ENCODE measurements at regions not wholly inside any gene's neighbourhood (a gene's known extent, or its start where the extent isn't known, plus 50 kb on each side); places are given as distances from the start of the nearest gene placed in this dataset.

DNA sequence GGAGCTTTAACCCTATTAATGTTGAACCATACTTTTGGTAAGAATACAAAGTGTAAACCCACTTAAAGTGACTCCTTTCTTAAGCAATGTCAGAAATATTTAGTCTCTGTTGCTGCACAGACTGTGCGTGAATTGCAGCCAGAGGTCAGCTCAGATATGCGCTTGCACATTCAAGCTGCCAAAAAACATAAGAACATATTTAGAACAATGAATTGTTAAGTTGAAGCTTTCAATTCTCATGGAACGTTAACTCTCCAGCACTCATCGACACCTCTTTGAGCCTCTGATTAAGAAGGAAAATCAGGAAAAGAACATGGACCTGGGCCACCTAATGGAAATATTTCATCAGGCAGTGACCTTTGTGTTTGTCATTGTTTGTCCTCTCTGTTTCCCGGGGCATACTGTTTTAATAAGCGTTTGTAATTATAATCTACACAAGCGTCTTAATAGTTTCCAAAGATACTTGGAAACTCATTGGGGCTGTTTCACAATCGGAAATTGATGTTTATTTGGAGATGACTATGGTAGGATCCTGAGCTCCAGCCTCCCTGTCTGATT lies 193.0 kb upstream of the CELF2 start:
- ATAC-seq (peak; percentile 84 to 87), DNase-seq (peak; percentile 74)
- intact Hi-C loops (cut with DNase I), result loop anchor here in 1 of 2 donors (10.0 kb wide), 1 partner anchor 190 kb away; the partner anchor contains the start of gene CELF2

- ATAC-seq, result no peak
- intact Hi-C loops (cut with DNase I), result loop anchor here in 1 of 2 donors (10.0 kb wide), 1 partner anchor 189 kb away; the partner anchor contains the start of gene CELF2
Observed at GRCh38 chr10:10826125-10826524, 191.5 kb upstream of the CELF2 start.

GRCh38 chr10:10828623-10829022 lies 189.0 kb upstream of the CELF2 start:
- no peak for ATAC-seq
- DNase-seq, result no peak
- intact Hi-C loops (cut with DNase I), result loop anchor here in 1 of 2 donors (10.0 kb wide), 1 partner anchor 186 kb away; the partner anchor contains the start of gene CELF2

More at GRCh38 chr10:10826125-10826524, 191.5 kb upstream of the CELF2 start:
- DNase-seq, result no peak

GRCh38 chr10:10829576-10829975 lies 188.1 kb upstream of the CELF2 start:
- intact Hi-C loops (cut with DNase I), result loop anchor here in 1 of 2 donors (10.0 kb wide), 1 partner anchor 185 kb away; the partner anchor contains the start of gene CELF2

DNA sequence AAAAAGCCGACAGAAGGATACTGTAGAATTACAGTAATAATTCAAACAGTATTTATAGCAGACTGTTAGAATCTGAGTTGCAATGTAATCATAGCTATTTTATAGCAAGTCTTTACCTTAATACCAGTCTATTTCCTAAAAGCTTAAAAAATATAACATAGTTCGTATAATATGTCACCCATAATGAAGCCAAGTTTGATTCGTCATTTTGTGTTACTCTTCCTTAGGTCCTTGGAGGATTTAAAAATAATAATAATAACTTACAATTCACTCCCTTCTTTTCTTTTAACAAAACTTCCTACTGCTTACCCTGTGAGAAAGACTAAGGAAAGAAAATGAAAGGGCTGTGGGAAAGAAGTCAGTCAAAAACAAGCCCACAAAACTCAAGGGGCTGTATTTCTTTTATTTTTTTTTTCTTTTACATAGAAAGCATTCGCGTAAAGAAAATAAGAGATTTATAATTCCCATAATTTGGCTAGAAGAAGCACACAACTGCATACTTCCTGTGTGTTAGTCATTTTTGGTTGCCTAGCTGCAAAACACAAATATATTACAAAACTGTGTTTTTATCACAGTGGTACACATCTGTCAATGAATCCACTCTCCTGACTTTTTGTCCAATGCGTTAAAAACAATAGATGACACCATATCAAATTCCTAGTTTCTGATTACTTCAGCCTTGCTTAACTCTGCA lies 187.2 kb upstream of the CELF2 start:
- ATAC-seq (peak; percentile 75 to 92), DNase-seq (no peak)
- intact Hi-C loops (cut with DNase I), result loop anchor here in 1 of 2 donors (5.0 kb wide), 1 partner anchor 42 kb away; no protein-coding TSS in a partner anchor

More at GRCh38 chr10:10829576-10829975, 188.1 kb upstream of the CELF2 start:
- DNase-seq (no peak), ATAC-seq (peak in 1 of 2 donors; percentile 17)

GRCh38 chr10:10831085-10831484 lies 186.6 kb upstream of the CELF2 start:
- peak; percentile 73 for DNase-seq
- intact Hi-C loops (cut with DNase I), result loop anchor here in 1 of 2 donors (5.0 kb wide), 1 partner anchor 41 kb away; no protein-coding TSS in a partner anchor
- ATAC-seq, result peak; percentile 44 to 80

DNA sequence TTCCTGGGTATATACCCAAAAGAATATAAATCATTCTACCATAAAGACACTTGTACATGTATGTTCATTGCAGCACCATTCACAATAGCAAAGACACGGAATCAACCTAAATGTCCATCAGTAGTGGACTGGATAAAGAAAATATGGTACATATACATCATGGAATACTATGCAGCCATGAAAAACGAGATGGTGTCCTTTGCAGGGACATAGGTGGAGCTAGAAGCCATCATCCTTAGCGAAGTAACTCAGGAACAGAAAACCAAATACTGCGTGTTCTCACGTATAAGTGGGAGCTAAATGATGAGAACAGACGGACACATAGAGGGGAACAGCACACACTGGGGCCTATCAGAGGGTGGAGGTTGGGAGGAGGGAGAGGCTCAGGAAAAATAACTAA lies 183.7 kb upstream of the CELF2 start:
- DNase-seq (no peak), ATAC-seq (no peak)
- intact Hi-C loops (cut with DNase I), result loop anchor here in 1 of 2 donors (5.0 kb wide), 1 partner anchor 38 kb away; no protein-coding TSS in a partner anchor

- DNase-seq (no peak), ATAC-seq (no peak)
- intact Hi-C loops (cut with DNase I), result no loop called here
Observed at GRCh38 chr10:10844251-10844650, 173.4 kb upstream of the CELF2 start.

GRCh38 chr10:10845185-10845584 lies 172.5 kb upstream of the CELF2 start:
- intact Hi-C loops (cut with DNase I), result no loop called here

GRCh38 chr10:10845826-10846503 lies 171.7 kb upstream of the CELF2 start:
- ATAC-seq, result no peak
- no peak for DNase-seq
- intact Hi-C loops (cut with DNase I), result no loop called here

More at GRCh38 chr10:10845185-10845584, 172.5 kb upstream of the CELF2 start:
- no peak for ATAC-seq
- no peak for DNase-seq

GRCh38 chr10:10846504-10846900 lies 171.2 kb upstream of the CELF2 start:
- intact Hi-C loops (cut with DNase I), result no loop called here
- ATAC-seq, result no peak
- no peak for DNase-seq

DNA sequence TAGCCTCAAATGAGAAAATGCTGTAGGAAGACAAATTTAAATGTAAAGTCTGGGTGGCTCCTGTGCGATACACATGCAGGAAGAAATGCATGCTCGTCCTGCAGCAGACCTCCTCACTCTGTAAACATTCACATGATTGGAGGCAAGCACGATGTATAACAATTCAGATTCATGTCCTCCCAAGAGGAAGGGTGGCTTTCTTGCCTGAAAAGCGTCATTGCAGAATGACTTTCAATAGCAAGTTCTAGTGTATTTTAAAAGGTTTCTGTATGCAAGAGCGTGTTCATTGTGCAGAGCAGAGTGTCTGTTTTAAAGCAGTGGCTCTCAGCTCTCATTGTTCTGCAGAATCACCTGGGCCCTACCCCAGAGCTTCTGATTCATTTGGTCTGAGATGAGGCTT lies 170.3 kb upstream of the CELF2 start:
- no peak for ATAC-seq
- intact Hi-C loops (cut with DNase I), result no loop called here
- DNase-seq, result no peak

- intact Hi-C loops (cut with DNase I), result no loop called here
- ATAC-seq, result peak; percentile 43 to 48
- DNase-seq, result peak; percentile 39
Observed at GRCh38 chr10:10848488-10849111, 169.1 kb upstream of the CELF2 start.

DNA sequence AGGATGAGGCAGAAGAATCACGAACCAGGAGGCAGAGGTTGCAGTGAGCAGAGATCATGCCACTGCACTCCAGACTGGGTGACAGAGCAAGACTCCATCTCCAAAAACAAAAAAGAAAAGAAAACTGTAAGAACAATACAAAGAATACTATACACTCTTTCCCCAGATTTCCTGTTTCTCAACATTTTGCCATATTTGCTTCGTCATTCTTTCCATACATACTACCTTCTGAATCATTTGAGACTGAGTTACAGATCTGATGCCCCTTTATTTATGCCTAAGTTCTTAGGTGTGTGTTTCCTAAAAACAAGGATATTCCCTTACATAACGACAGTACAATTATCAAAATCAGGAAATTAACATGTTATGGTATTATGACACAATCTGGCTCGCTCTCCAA lies 168.4 kb upstream of the CELF2 start:
- ATAC-seq (no peak), DNase-seq (no peak)
- intact Hi-C loops (cut with DNase I), result no loop called here

DNA sequence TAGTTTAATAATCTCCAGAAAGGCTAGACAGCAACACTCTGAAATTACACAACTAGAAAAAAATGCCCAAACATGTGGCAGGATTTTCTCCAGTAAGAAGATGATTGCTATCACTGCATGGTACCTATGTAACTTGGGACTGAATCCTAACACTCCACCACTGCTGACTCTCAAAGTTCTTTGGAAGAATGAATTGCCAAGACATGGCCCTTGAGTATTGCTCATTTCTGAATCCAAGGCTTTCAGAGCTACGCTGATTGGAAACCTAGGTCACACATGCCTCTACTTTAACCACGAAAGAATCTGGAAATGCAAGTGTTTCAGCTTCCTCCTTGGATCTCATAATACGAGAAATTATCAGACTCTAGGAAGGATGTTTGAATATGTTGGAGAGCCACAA lies 167.5 kb upstream of the CELF2 start:
- peak; percentile 56 to 68 for ATAC-seq
- DNase-seq, result no peak
- intact Hi-C loops (cut with DNase I), result no loop called here

DNA sequence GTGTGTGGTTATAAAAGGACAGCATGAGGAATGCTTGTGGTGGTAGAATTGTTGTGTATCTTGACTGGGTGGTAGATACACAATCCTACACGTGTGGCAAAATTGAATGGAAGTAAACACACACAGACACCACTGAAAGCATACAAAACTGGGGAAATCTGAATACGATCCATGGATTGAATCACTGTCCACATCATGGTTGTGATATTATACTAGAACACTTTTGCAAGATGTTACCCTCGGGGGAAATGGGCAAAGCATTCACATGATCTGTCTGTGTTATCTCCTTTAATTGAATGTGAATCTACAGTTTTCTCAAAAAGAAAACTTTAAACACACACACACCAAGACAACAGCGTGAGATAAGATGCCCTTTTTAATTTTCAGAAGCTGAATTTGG lies 165.2 kb upstream of the CELF2 start:
- no peak for DNase-seq

DNA sequence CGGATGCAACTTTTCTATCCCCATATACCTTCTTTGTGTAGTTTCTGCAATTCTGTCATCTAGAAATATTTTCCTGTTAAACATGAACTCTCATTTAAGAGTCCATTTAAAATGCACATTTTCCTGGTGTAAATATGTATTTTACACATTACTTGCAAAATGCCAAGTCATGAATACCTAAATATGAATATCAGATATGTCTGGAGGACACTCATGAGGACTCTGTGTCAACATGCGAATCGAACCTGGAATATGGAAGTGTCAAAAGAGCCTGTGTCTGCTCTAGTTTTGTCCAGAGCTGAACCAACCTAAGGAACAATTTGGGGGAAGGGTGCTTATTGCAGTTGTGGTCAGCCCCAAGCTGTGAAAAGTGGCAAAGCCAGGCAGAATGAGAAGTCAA lies 163.7 kb upstream of the CELF2 start:
- no peak for ATAC-seq
- intact Hi-C loops (cut with DNase I), result no loop called here
- no peak for DNase-seq

More for the DNA sequence above, 165.2 kb upstream of the CELF2 start:
- ATAC-seq, result no peak
- intact Hi-C loops (cut with DNase I), result no loop called here

DNA sequence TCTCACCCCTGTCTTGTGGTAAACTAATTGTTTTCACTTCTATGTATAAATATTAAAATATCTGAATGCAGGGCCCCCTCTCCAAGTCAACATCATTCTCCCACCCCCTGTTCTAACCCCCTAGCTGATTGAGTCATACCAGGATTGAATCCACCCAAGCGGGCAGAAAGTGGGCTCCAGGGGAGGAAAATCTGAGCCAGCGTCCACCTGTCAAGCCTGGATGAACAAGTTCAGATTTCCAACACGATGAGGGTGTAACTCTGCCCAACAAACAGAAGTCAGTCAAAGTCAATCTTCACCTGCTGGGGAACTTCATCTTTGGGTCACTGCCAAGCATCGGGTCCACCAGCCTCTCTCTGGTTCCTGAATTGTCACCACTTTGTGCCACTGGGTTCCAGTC lies 162.9 kb upstream of the CELF2 start:
- DNase-seq (no peak), ATAC-seq (no peak)
- intact Hi-C loops (cut with DNase I), result no loop called here

DNA sequence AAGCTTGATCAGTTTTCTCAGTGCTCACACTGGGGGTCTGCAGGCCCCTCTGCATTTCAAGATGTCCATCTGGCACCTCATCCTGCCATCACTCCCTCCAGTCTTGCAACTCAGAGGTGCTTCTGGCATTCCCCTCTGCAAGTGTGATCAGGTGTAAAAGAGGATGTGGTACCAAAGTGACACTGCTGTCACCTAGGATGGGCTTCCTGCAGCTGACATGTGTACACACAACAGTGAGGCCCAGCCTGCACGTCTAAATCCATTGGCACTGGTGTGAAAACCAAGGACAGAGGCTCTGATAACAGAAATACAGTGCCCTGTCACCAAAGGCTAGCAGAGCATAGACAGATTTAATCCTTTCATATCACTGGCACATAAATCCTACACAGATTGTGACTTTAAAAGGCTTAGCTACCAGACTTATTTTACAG lies 162.5 kb upstream of the CELF2 start:
- peak; percentile 66 to 83 for ATAC-seq
- intact Hi-C loops (cut with DNase I), result no loop called here
- DNase-seq, result no peak
